Trophoblast cell (in vitro differentiated cells and primary cell): ENCODE measurements at regions not wholly inside any gene's neighbourhood (a gene's known extent, or its start where the extent isn't known, plus 50 kb on each side); places are given as distances from the start of the nearest gene placed in this dataset.

Source experiments
- DNase-seq, 2 donors: peaks; one replicate each; pipeline ENCODE4 v3.0.0-alpha.2; 2016
- H2AFZ ChIP-seq: 2 replicates; pipeline ENCODE4 v1.6.1; 2013; ENCODE audit warnings: low read length, moderate library complexity, mild to moderate bottlenecking; ENCODE audit not compliant: insufficient read depth, poor library complexity
- H2AK5ac ChIP-seq: 2 replicates; pipeline ENCODE4 v1.6.1; 2013; ENCODE audit warnings: mild to moderate bottlenecking, low read length
- H2BK120ac ChIP-seq: 2 replicates; pipeline ENCODE4 v1.6.1; 2013; ENCODE audit warnings: low read length, mild to moderate bottlenecking, moderate library complexity; ENCODE audit not compliant: insufficient read depth, poor library complexity
- H2BK12ac ChIP-seq: 2 replicates; pipeline ENCODE4 v1.6.1; 2013; ENCODE audit warnings: mild to moderate bottlenecking, low read length, moderate library complexity
- H2BK5ac ChIP-seq: 2 replicates; pipeline ENCODE4 v1.6.1; 2013; ENCODE audit warnings: low read length, low read depth, moderate library complexity, mild to moderate bottlenecking; ENCODE audit not compliant: poor library complexity
- H3K14ac ChIP-seq: 2 replicates; pipeline ENCODE4 v1.6.1; 2013; ENCODE audit warnings: mild to moderate bottlenecking, low read length
- H3K18ac ChIP-seq: 2 replicates; pipeline ENCODE4 v1.6.1; 2013; ENCODE audit warnings: mild to moderate bottlenecking, low read length
- H3K23ac ChIP-seq: 2 replicates; pipeline ENCODE4 v1.6.1; 2013; ENCODE audit warnings: low read length
- H3K27ac ChIP-seq: 2 replicates; pipeline ENCODE4 v1.5.1; 2013; ENCODE audit warnings: low read depth, mild to moderate bottlenecking, inconsistent platforms, low read length, moderate library complexity
- H3K27me3 ChIP-seq: 2 replicates; pipeline ENCODE4 v1.6.1; 2013; ENCODE audit warnings: inconsistent platforms, mild to moderate bottlenecking, low read length, moderate library complexity; ENCODE audit not compliant: insufficient read depth
- H3K36me3 ChIP-seq, 2 experiments: 1 replicate in 1 of 2; 2 replicates in 1 of 2; pipeline ENCODE4 v1.6.1; 2013; ENCODE audit warnings: low read length in 2 of 2, mild to moderate bottlenecking in 2 of 2, moderate library complexity in 1 of 2; ENCODE audit not compliant: insufficient read depth in 2 of 2, control insufficient read depth in 1 of 2
- H3K4ac ChIP-seq: 2 replicates; pipeline ENCODE4 v1.6.1; 2013; ENCODE audit warnings: low read depth, mild to moderate bottlenecking, low read length, moderate library complexity
- H3K4me1 ChIP-seq, 2 experiments: 1 replicate in 1 of 2; 2 replicates in 1 of 2; pipeline ENCODE4 v1.6.1; 2013; ENCODE audit warnings: low read length in 2 of 2, mild to moderate bottlenecking in 2 of 2, moderate library complexity in 1 of 2; ENCODE audit not compliant: insufficient read depth in 2 of 2, control insufficient read depth in 1 of 2
- H3K4me2 ChIP-seq: 2 replicates; pipeline ENCODE4 v1.6.1; 2013; ENCODE audit warnings: inconsistent platforms, mild to moderate bottlenecking, low read length, moderate library complexity
- H3K4me3 ChIP-seq: 2 replicates; pipeline ENCODE4 v1.5.1; 2013; ENCODE audit warnings: mild to moderate bottlenecking, low read depth, low read length, inconsistent platforms
- H3K79me1 ChIP-seq: one replicate; pipeline ENCODE4 v1.6.1; 2013; ENCODE audit warnings: low read length
- H3K79me2 ChIP-seq: 2 replicates; pipeline ENCODE4 v1.6.1; 2013; ENCODE audit warnings: low read length, mild to moderate bottlenecking; ENCODE audit not compliant: control insufficient read depth, insufficient read depth, poor library complexity
- H3K9ac ChIP-seq: 2 replicates; pipeline ENCODE4 v1.6.1; 2013; ENCODE audit warnings: mild to moderate bottlenecking, low read length
- H3K9me3 ChIP-seq: 2 replicates; pipeline ENCODE4 v1.6.1; 2013; ENCODE audit warnings: low read depth, mild to moderate bottlenecking, control low read depth, inconsistent platforms, low read length; ENCODE audit not compliant: insufficient read depth
- H4K12ac ChIP-seq: 2 replicates; pipeline ENCODE4 v1.6.1; 2013; ENCODE audit warnings: low read depth, mild to moderate bottlenecking, low read length, moderate library complexity
- H4K8ac ChIP-seq: 2 replicates; pipeline ENCODE4 v1.6.1; 2013; ENCODE audit warnings: low read depth, mild to moderate bottlenecking, low read length, moderate library complexity
- H4K91ac ChIP-seq: one replicate; pipeline ENCODE4 v1.6.1; 2013; ENCODE audit warnings: low read depth, mild to moderate bottlenecking, low read length, moderate library complexity
- WGBS: extraction: QIAGEN DNeasy Blood & Tissue Kit; methylation state at CpG from one replicate; pipeline ENCODE4 v1.1.7; 2013; ENCODE audit warnings: missing lambda C conversion rate; ENCODE audit not compliant: insufficient read length, insufficient coverage; ENCODE audit errors: extremely low coverage; 5-methylcytosine and 5-hydroxymethylcytosine counted together

DNA sequence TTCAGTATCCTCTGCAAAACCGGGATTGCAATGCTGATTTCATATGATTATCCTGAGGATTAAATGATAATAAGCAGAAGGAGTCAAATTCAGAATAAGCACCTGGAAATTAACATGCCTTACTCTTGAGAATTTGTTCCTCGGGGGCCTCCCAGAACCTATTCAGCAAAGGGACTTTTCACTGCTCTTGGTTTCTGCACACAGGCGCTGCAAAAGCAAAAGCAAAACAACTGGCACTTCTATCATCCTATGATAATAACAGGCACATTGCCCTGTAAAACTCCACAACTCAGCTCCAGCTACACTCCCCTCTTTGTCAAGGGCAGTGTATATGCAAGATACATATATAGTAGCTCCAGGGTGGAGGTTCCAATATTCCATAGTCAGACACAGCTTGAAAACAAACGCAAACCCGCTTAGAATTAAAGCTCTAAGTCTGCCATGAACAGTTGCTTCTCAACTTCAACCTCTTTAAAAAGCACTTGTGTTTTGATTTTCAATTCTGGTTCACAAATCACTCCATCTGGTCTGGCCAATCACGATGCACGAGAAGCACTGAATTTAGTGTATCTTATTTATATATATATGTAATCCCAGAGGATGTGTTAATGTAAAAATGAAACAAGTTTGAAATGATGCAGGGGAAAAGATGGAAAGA is 119.9 kb upstream of the PTER start:
- Histone ChIP-seq H3K9me3 (no peaks in the 10 kb centered on the region), H3K18ac (no peak overlapping the region), H4K91ac (no peak overlapping the region), H3K79me1 (no peaks in the 10 kb centered on the region), H4K12ac (no peak overlapping the region), H2BK12ac (no peak overlapping the region), H3K9ac (no peak overlapping the region), H3K4me2 (no peak overlapping the region), H2AFZ (no peak overlapping the region), H2BK120ac (no peak overlapping the region), H2AK5ac (no peak overlapping the region), H3K36me3 (no peaks in the 10 kb centered on the region), H2BK5ac (no peak overlapping the region), H3K4me3 (no peak overlapping the region), H3K79me2 (no peaks in the 10 kb centered on the region), H3K14ac (no peak overlapping the region), H3K27ac (no peak overlapping the region), H3K4ac (no peak overlapping the region), H4K8ac (no peak overlapping the region), H3K27me3 (no peaks in the 10 kb centered on the region), H3K23ac (no peak overlapping the region), H3K4me1 (no peaks in the 10 kb centered on the region)
- no CpG with 5 or more reads among the region's 7 CpGs for WGBS
- DNase-seq = no peak

DNA sequence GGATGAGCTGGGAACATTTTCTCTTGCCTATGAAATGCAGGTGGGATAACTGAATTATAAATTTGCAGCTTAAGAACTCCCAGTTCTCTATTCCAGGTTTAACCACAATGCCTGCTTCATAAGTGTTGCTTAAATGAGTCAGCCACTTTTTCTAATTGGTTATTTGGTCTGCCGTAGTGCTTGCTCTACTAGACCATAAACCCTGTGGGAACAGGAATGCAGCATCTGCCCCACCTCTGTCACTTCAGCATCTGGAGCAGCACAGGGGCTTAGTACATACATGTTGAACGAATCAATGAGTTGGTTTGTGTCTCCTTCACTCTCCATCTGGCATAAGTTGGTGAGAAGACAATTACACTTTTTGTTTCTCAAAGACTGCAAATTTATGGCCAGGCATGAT is 95.2 kb upstream of the PTER start:
- no peak overlapping the region for H2AFZ ChIP-seq
- H3K79me1 ChIP-seq = no peaks in the 10 kb centered on the region
- H2AK5ac ChIP-seq = no peak overlapping the region
- H3K36me3 ChIP-seq = no peaks in the 10 kb centered on the region
- no peaks in the 10 kb centered on the region for H3K4me1 ChIP-seq
- no peaks in the 10 kb centered on the region for H3K27me3 ChIP-seq
- no peaks in the 10 kb centered on the region for H3K79me2 ChIP-seq
- no CpG with 5 or more reads among the region's 2 CpGs for WGBS
- no peak for DNase-seq
- no peak overlapping the region for H2BK12ac ChIP-seq
- no peak overlapping the region for H3K18ac ChIP-seq
- no peak overlapping the region for H3K4ac ChIP-seq
- no peaks in the 10 kb centered on the region for H3K9me3 ChIP-seq
- no peak overlapping the region for H3K4me2 ChIP-seq
- H3K23ac ChIP-seq = no peak overlapping the region
- H2BK120ac ChIP-seq = no peak overlapping the region
- no peak overlapping the region for H3K27ac ChIP-seq
- H3K4me3 ChIP-seq = no peak overlapping the region
- H4K12ac ChIP-seq = no peak overlapping the region
- no peak overlapping the region for H3K14ac ChIP-seq
- no peak overlapping the region for H4K91ac ChIP-seq
- H3K9ac ChIP-seq = no peak overlapping the region
- H4K8ac ChIP-seq = no peak overlapping the region
- H2BK5ac ChIP-seq = no peak overlapping the region

DNA sequence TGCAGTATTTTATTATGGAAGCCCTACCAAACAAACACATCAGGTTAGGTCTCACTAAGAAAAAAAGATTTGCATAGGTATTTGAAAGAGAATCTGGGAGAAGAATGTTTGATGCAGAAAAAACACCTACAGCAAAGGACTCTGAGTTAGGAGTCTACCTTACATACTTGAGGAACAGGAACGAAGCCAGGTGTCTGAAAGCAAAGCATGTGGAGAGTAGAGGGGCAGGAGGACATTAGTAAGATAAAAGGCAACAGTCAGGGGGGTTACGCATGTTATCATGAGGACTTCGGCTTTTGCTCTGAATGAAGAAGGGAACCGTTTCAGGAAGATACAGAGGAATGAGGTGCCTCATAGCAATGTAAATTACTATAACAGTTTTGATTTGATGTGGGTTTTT is 87.9 kb upstream of the PTER start:
- H2BK12ac ChIP-seq = no peak overlapping the region
- no CpG with 5 or more reads among the region's 4 CpGs for WGBS
- H4K12ac ChIP-seq = no peak overlapping the region

DNA sequence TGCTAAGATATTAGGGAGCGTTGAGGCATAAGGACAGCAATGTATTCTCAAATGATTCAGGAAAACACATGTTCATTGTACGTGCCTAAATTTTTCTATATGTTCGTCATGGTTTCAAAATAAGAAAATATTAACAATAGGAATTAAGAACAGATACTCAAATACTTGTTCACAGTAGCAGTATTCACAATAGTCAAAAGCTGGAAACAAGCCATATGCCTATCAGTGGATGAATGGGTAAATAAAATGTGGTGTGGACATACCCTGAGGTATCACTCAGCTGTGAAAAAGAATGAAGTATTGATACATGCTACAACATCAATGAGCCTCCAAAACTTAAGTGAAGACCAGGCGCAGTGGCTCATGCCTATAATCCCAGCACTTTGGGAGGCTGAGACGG is 84.7 kb upstream of the PTER start:
- Histone ChIP-seq H3K79me1 (no peaks in the 10 kb centered on the region), H3K4me2 (no peak overlapping the region), H3K18ac (no peak overlapping the region), H2BK5ac (no peak overlapping the region), H3K14ac (no peak overlapping the region), H3K23ac (no peak overlapping the region), H3K4ac (no peak overlapping the region), H2BK120ac (no peak overlapping the region), H2BK12ac (no peak overlapping the region), H3K9ac (no peak overlapping the region), H3K36me3 (no peaks in the 10 kb centered on the region), H2AK5ac (no peak overlapping the region), H4K12ac (no peak overlapping the region), H3K79me2 (no peaks in the 10 kb centered on the region), H3K27me3 (no peaks in the 10 kb centered on the region), H4K91ac (no peak overlapping the region), H2AFZ (no peak overlapping the region), H3K4me3 (no peak overlapping the region), H4K8ac (no peak overlapping the region), H3K27ac (no peak overlapping the region), H3K9me3 (no peaks in the 10 kb centered on the region), H3K4me1 (no peaks in the 10 kb centered on the region)
- no CpG with 5 or more reads among the region's 5 CpGs for WGBS
- no peak for DNase-seq

More for the DNA sequence above, 87.9 kb upstream of the PTER start:
- Histone ChIP-seq H4K91ac (no peak overlapping the region), H3K9me3 (no peaks in the 10 kb centered on the region), H3K18ac (no peak overlapping the region), H3K79me1 (no peaks in the 10 kb centered on the region), H3K27me3 (no peaks in the 10 kb centered on the region), H3K23ac (no peak overlapping the region), H4K8ac (no peak overlapping the region), H3K14ac (no peak overlapping the region), H3K36me3 (no peaks in the 10 kb centered on the region), H3K4ac (no peak overlapping the region), H2BK120ac (no peak overlapping the region), H3K4me2 (no peak overlapping the region), H3K9ac (no peak overlapping the region), H3K27ac (no peak overlapping the region), H2AFZ (no peak overlapping the region), H3K79me2 (no peaks in the 10 kb centered on the region), H2AK5ac (no peak overlapping the region), H2BK5ac (no peak overlapping the region), H3K4me1 (no peaks in the 10 kb centered on the region), H3K4me3 (no peak overlapping the region)
- no peak for DNase-seq
